HEK293 (cell line): ENCODE measurements at regions not wholly inside any gene's neighbourhood (a gene's known extent, or its start where the extent isn't known, plus 50 kb on each side); places are given as distances from the start of the nearest gene placed in this dataset.

Source experiments
- CTCF ChIA-PET: fragments of 350-600 bp; formaldehyde crosslinking; extraction: SDS; loops from one replicate; lab custom pipeline; 2021; ENCODE audit warnings: antibody characterized with exemption; lab: Yijun Ruan, JAX
- POLR2A ChIA-PET: fragments of 300-600 bp; formaldehyde crosslinking; extraction: SDS; loops from one replicate; lab custom pipeline; 2020; ENCODE audit warnings: antibody characterized with exemption, inconsistent platforms; lab: Yijun Ruan, JAX
- H3K27ac ChIP-seq: fragments of 200-500 bp; sonication (Bioruptor generic); 2 replicates; pipeline ENCODE4 v1.5.1; 2014; ENCODE audit warnings: low read depth, low read length, control low read depth, inconsistent platforms; ENCODE audit errors: extremely low read depth
- H3K36me3 ChIP-seq, 2 experiments: fragments of 200-500 bp in 1 of 2; sonication (Bioruptor generic) in 1 of 2; 1 replicate in 1 of 2; 2 replicates in 1 of 2; pipeline ENCODE4 v1.5.1; 2014 to 2017; ENCODE audit warnings: inconsistent platforms in 2 of 2, low read length in 2 of 2; ENCODE audit not compliant: control insufficient read depth in 2 of 2, insufficient read depth in 1 of 2
- H3K4me1 ChIP-seq: fragments of 200-500 bp; sonication (Bioruptor generic); 2 replicates; pipeline ENCODE4 v1.5.1; 2014; ENCODE audit warnings: mild to moderate bottlenecking, low read length, inconsistent platforms; ENCODE audit not compliant: control insufficient read depth, insufficient read depth
- H3K4me3 ChIP-seq: 2 replicates; pipeline ENCODE4 v1.5.1; 2011; ENCODE audit warnings: low read depth, mild to moderate bottlenecking, control low read depth, low read length, moderate library complexity
- H3K9me3 ChIP-seq: fragments of 200-500 bp; sonication (Bioruptor generic); 2 replicates; pipeline ENCODE4 v1.5.1; 2014; ENCODE audit warnings: low read depth, low read length, inconsistent platforms; ENCODE audit not compliant: control insufficient read depth, insufficient read depth
- GLIS1 ChIP-seq: fragments of 450-650 bp; formaldehyde crosslinking; IDR thresholded peaks from 2 replicates; pipeline ENCODE4 v1.5.1; 2016; ENCODE audit warnings: missing biosample characterization, missing genetic modification characterization
- KLF1 ChIP-seq: fragments of 450-650 bp; formaldehyde crosslinking; IDR thresholded peaks from 2 replicates; pipeline ENCODE4 v1.5.1; 2016; ENCODE audit warnings: missing biosample characterization, missing genetic modification characterization
- OVOL3 ChIP-seq: fragments of 450-650 bp; formaldehyde crosslinking; IDR thresholded peaks from 2 replicates; pipeline ENCODE4 v1.5.1; 2016; ENCODE audit warnings: missing biosample characterization, missing genetic modification characterization
- SP2 ChIP-seq: fragments of 450-650 bp; formaldehyde crosslinking; IDR thresholded peaks from 2 replicates; pipeline ENCODE4 v1.5.1; 2016; ENCODE audit warnings: missing biosample characterization, missing genetic modification characterization
- TCF7L2 ChIP-seq: IDR thresholded peaks from 2 replicates; pipeline ENCODE4 v1.6.1; 2011; ENCODE audit warnings: low read depth, mild to moderate bottlenecking, inconsistent platforms, low read length, moderate library complexity, borderline replicate concordance
- ZNF175 ChIP-seq: fragments of 450-650 bp; formaldehyde crosslinking; IDR thresholded peaks from 2 replicates; pipeline ENCODE4 v1.5.1; 2016; ENCODE audit warnings: missing biosample characterization, missing genetic modification characterization
- ZNF248 ChIP-seq: fragments of 450-650 bp; formaldehyde crosslinking; IDR thresholded peaks from 2 replicates; pipeline ENCODE4 v1.5.1; 2017; ENCODE audit warnings: missing biosample characterization, missing genetic modification characterization
- ZNF404 ChIP-seq: fragments of 450-650 bp; formaldehyde crosslinking; IDR thresholded peaks from 2 replicates; pipeline ENCODE4 v1.5.1; 2017; ENCODE audit warnings: missing biosample characterization, missing genetic modification characterization
- ZNF555 ChIP-seq: fragments of 450-650 bp; formaldehyde crosslinking; conservative IDR thresholded peaks from 2 replicates; pipeline ENCODE4 v1.5.1; 2017; ENCODE audit warnings: missing biosample characterization, mild to moderate bottlenecking, missing genetic modification characterization, inconsistent platforms
- ZNF585B ChIP-seq: fragments of 450-650 bp; formaldehyde crosslinking; IDR thresholded peaks from 2 replicates; pipeline ENCODE4 v1.5.1; 2016; ENCODE audit warnings: missing biosample characterization, missing genetic modification characterization
- ZNF596 ChIP-seq: fragments of 450-650 bp; IDR thresholded peaks from 2 replicates; pipeline ENCODE4 v1.5.0; 2018; ENCODE audit warnings: missing biosample characterization, mild to moderate bottlenecking, missing genetic modification characterization, moderate library complexity
- ZNF610 ChIP-seq: fragments of 450-650 bp; formaldehyde crosslinking; IDR thresholded peaks from 2 replicates; pipeline ENCODE4 v1.5.1; 2016; ENCODE audit warnings: missing biosample characterization, missing genetic modification characterization, borderline replicate concordance
- ZNF664 ChIP-seq: fragments of 450-650 bp; formaldehyde crosslinking; IDR thresholded peaks from 2 replicates; pipeline ENCODE4 v1.5.1; 2016; ENCODE audit warnings: missing biosample characterization, missing genetic modification characterization
- ZNF837 ChIP-seq: fragments of 450-650 bp; formaldehyde crosslinking; IDR thresholded peaks from 2 replicates; pipeline ENCODE4 v1.5.1; 2016; ENCODE audit warnings: missing biosample characterization, missing genetic modification characterization
- TF ChIP-seq, protein P1 (sequence below): fragments of 450-650 bp; formaldehyde crosslinking; IDR thresholded peaks from 2 replicates; pipeline ENCODE4 v1.5.1; 2016; ENCODE audit warnings: missing biosample characterization, missing genetic modification characterization
- TF ChIP-seq, protein P2 (sequence below): fragments of 450-650 bp; formaldehyde crosslinking; IDR thresholded peaks from 2 replicates; pipeline ENCODE4 v1.5.1; 2016; ENCODE audit warnings: missing biosample characterization, missing genetic modification characterization

DNA sequence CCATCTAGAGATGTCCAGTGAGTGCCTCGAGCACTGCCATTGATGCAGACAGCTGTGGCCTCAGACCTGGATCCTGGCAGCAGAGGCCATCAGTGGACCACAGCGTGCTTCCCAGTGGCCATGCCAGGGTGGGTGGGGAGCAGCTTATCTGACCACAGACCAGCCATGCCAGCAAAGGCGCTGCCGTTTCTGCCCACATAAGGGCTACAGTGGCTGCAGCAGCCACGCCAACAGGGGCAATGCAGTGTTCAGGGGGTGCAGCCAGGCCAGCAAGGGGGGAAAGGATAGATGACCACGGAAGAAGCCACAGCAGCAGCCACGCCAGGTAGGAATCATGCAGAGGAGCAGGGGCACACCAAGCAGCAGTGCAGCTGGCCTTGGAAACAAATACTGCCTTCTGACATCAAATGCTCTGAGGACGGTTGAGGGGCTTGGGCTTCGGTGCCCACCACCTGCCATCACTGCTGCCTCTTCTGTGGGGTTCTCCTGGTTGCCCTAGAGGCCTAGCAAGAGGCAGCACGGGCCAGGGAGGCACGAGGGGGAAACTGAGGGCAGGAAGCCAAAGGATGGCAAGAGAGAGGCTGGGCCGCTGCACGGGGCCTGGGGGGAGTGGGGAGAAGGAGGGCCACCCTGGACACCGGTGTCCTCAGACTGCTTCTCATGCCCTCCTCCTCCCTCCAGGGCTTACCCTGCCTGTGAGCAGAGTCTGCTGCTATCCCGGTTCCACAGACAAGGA is 94.7 kb upstream of the RUNX3 start:
- H3K4me1 ChIP-seq: no peaks in the 10 kb centered on the region; the same call in 1 of the 2 replicates
- H3K27ac ChIP-seq: no peak overlapping the region
- no peak overlapping the region for H3K4me3 ChIP-seq
- POLR2A ChIA-PET: no interaction called here
- no peaks in the 10 kb centered on the region for H3K36me3 ChIP-seq
- TF ChIP-seq ZNF175: no peak
- no peak for TF ChIP-seq ZNF596 (tag by site-specific recombination)
- TF ChIP-seq SP2 (tag by site-specific recombination): no peak
- TF ChIP-seq GLIS1 (tag by site-specific recombination): no peak
- no peak for TF ChIP-seq ZNF610 (tag by site-specific recombination)
- no peak for TF ChIP-seq ZNF585B (tag by site-specific recombination)
- no peak for TF ChIP-seq OVOL3
- TF ChIP-seq KLF1 (tag by site-specific recombination): no peak
- TF ChIP-seq ZNF248 (tag by site-specific recombination): no peak
- CTCF ChIA-PET: interaction anchor here (0.6 to 1.8 kb wide), 3 partner anchors 12 to 377 kb away, joined by 3 to 7 read pairs (median 4); no protein-coding TSS in a partner anchor
- H3K9me3 ChIP-seq: no peaks in the 10 kb centered on the region

DNA sequence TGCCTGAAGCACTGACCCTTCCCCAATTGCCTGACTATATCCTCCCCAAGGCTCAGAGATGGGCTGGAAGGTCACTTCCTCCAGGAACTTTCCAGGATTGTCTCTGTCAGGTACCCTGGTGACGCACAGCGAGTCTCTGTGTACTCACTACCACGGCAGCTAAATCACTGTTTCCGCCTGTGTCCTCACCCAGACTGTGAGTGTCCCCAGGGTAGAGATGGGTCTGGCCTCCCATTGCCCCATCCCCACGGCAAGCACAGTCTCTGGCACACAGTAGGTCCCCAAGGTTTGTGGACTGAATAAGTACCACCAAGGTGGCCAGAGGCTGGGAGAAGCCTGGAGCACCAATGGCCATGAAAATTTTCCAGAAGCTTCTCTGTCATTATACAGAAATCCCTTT is 93.8 kb upstream of the RUNX3 start:
- no peak for TF ChIP-seq ZNF404 (tag by site-specific recombination)
- no peak for TF ChIP-seq ZNF837 (tag by site-specific recombination)
- TF ChIP-seq TCF7L2: no peak
- TF ChIP-seq ZNF664 (tag by site-specific recombination): no peak
- TF ChIP-seq, protein P1, sequence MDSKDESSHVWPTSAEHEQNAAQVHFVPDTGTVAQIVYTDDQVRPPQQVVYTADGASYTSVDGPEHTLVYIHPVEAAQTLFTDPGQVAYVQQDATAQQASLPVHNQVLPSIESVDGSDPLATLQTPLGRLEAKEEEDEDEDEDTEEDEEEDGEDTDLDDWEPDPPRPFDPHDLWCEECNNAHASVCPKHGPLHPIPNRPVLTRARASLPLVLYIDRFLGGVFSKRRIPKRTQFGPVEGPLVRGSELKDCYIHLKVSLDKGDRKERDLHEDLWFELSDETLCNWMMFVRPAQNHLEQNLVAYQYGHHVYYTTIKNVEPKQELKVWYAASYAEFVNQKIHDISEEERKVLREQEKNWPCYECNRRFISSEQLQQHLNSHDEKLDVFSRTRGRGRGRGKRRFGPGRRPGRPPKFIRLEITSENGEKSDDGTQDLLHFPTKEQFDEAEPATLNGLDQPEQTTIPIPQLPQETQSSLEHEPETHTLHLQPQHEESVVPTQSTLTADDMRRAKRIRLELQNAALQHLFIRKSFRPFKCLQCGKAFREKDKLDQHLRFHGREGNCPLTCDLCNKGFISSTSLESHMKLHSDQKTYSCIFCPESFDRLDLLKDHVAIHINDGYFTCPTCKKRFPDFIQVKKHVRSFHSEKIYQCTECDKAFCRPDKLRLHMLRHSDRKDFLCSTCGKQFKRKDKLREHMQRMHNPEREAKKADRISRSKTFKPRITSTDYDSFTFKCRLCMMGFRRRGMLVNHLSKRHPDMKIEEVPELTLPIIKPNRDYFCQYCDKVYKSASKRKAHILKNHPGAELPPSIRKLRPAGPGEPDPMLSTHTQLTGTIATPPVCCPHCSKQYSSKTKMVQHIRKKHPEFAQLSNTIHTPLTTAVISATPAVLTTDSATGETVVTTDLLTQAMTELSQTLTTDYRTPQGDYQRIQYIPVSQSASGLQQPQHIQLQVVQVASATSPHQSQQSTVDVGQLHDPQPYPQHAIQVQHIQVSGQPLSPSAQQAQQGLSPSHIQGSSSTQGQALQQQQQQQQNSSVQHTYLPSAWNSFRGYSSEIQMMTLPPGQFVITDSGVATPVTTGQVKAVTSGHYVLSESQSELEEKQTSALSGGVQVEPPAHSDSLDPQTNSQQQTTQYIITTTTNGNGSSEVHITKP (tag by site-specific recombination): no peak
- TF ChIP-seq, all 188 proteins: peak for 0
- H3K36me3 ChIP-seq: no peaks in the 10 kb centered on the region
- H3K9me3 ChIP-seq: no peaks in the 10 kb centered on the region
- ChIA-PET POLR2A (no interaction called here), CTCF (interaction anchor here (1.2 to 2.1 kb wide), 3 partner anchors 13 to 174 kb away, joined by 4 to 10 read pairs (median 7); no protein-coding TSS in a partner anchor)
- no peaks in the 10 kb centered on the region; the same call in 1 of the 2 replicates for H3K4me1 ChIP-seq
- no peak overlapping the region for H3K27ac ChIP-seq
- H3K4me3 ChIP-seq: no peak overlapping the region

DNA sequence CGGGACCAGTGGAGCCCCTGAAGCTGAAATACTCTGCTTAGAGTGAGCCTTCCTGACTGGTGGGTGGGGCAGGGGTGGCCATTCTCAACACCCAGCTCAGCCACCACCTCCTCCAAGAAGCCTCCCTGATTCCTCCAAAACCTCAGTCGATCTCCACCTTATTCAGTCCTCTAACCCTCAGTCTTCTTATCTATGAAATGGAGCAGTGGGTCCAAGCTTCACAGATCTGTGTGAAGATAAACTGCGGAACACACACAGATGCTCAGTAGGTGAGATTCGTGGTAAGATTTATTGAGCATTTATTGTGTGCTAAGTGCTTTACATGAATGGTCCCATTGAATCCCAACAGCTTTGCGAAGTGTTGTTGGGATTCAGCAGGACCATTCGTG is 93.1 kb upstream of the RUNX3 start:
- Histone ChIP-seq H3K36me3 (no peaks in the 10 kb centered on the region), H3K4me1 (no peaks in the 10 kb centered on the region; the same call in 1 of the 2 replicates), H3K4me3 (no peak overlapping the region), H3K27ac (no peak overlapping the region), H3K9me3 (no peaks in the 10 kb centered on the region)
- CTCF ChIA-PET: interaction anchor here (0.6 to 2.1 kb wide), 3 partner anchors 12 to 182 kb away, joined by 3 to 10 read pairs (median 3); no protein-coding TSS in a partner anchor
- peak; percentile 85 for TF ChIP-seq ZNF664 (tag by site-specific recombination)
- TF ChIP-seq, protein P2, sequence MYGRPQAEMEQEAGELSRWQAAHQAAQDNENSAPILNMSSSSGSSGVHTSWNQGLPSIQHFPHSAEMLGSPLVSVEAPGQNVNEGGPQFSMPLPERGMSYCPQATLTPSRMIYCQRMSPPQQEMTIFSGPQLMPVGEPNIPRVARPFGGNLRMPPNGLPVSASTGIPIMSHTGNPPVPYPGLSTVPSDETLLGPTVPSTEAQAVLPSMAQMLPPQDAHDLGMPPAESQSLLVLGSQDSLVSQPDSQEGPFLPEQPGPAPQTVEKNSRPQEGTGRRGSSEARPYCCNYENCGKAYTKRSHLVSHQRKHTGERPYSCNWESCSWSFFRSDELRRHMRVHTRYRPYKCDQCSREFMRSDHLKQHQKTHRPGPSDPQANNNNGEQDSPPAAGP (tag by site-specific recombination): no peak
- no peak for TF ChIP-seq ZNF555 (tag by site-specific recombination)
- POLR2A ChIA-PET: no interaction called here
